ENCODE measurements at regions not wholly inside any gene's neighbourhood (a gene's known extent, or its start where the extent isn't known, plus 50 kb on each side); places are given as distances from the start of the nearest gene placed in this dataset.
A peak's percentile ranks its signal among the peaks of the same experiment; 100 is the strongest.

DNA sequence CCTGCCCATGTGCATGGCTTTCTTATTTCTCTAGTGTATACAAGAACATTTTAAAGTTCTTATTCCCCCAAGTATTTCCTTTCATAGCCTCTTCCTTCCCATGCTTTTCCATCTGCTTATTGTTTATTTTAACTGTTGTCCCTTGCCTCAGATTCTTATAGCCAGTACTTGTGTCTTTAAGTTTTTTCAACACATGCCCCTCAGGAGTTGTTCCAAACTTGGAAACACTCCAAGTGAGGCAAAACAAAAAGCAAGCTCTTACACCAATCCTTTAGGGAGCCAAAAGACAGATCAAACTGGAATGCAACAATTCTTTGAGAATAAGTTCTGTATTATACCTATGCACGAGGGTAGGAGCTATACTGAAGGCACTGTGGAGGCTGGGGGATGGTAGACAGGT lies 222.0 kb upstream of the STK26 start:
- Histone ChIP-seq H3K27me3 (peaks cover 0 to 3% (median 0%) of the 10 kb centered on the region in 3 donors), H3K4me1 (peaks cover 0 to 8% (median 2%) of the 10 kb centered on the region in 4 donors), H3K4me3 (no peak overlapping the region), H3K9me3 (no peaks in the 10 kb centered on the region), H3K36me3 (no peaks in the 10 kb centered on the region), H3K27ac (no peak overlapping the region)
- no peak for DNase-seq
- intact Hi-C loops (cut with DNase I; ENCODE audit: low total_unique reads), result no loop called here
- 23 to 52% (median 40%) methylated on average over 1 of the region's 1 CpG for WGBS, 5 donors
- no peak for TF ChIP-seq EP300 (IDR thresholded peaks at IDR 0.05)
- TF ChIP-seq, protein P1, sequence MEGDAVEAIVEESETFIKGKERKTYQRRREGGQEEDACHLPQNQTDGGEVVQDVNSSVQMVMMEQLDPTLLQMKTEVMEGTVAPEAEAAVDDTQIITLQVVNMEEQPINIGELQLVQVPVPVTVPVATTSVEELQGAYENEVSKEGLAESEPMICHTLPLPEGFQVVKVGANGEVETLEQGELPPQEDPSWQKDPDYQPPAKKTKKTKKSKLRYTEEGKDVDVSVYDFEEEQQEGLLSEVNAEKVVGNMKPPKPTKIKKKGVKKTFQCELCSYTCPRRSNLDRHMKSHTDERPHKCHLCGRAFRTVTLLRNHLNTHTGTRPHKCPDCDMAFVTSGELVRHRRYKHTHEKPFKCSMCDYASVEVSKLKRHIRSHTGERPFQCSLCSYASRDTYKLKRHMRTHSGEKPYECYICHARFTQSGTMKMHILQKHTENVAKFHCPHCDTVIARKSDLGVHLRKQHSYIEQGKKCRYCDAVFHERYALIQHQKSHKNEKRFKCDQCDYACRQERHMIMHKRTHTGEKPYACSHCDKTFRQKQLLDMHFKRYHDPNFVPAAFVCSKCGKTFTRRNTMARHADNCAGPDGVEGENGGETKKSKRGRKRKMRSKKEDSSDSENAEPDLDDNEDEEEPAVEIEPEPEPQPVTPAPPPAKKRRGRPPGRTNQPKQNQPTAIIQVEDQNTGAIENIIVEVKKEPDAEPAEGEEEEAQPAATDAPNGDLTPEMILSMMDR (IDR thresholded peaks at IDR 0.05), result no peak

DNA sequence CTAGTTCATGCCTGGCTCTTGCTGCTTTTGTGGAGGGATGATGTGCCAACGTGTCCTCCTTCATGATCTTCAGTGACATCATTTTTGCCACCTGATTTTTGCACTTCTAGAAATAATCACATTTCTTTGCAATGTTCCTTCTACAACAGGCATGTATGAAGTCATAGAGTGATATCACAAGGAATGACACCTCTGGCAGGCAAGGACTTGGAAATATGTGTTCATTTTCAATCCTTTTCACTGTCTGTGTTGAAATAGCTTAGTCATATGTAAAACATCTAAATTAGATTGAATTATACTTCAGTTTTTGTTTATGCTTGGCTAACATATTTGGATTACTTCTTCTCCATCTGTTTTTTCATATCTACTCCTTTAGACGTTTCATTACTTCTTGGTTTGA lies 221.2 kb upstream of the STK26 start:
- intact Hi-C loops (cut with DNase I; ENCODE audit: low total_unique reads), result no loop called here
- peaks cover 0 to 8% (median 2%) of the 10 kb centered on the region in 4 donors for H3K4me1 ChIP-seq
- TF ChIP-seq POLR2AphosphoS5 (IDR thresholded peaks at IDR 0.05) (no peak), POLR2A (IDR thresholded peaks at IDR 0.05) (no peak), EP300 (IDR thresholded peaks at IDR 0.05) (no peak)
- TF ChIP-seq, protein P1 (IDR thresholded peaks at IDR 0.05), result no peak
- peaks cover 0 to 3% (median 0%) of the 10 kb centered on the region in 3 donors for H3K27me3 ChIP-seq
- no peaks in the 10 kb centered on the region for H3K36me3 ChIP-seq
- WGBS, 5 donors, result 58 to 80% (median 70%) methylated on average over 2 of the region's 2 CpGs
- H3K9me3 ChIP-seq, result no peaks in the 10 kb centered on the region
- H3K4me3 ChIP-seq, result no peak overlapping the region
- DNase-seq, result no peak
- no peak overlapping the region for H3K27ac ChIP-seq

DNA sequence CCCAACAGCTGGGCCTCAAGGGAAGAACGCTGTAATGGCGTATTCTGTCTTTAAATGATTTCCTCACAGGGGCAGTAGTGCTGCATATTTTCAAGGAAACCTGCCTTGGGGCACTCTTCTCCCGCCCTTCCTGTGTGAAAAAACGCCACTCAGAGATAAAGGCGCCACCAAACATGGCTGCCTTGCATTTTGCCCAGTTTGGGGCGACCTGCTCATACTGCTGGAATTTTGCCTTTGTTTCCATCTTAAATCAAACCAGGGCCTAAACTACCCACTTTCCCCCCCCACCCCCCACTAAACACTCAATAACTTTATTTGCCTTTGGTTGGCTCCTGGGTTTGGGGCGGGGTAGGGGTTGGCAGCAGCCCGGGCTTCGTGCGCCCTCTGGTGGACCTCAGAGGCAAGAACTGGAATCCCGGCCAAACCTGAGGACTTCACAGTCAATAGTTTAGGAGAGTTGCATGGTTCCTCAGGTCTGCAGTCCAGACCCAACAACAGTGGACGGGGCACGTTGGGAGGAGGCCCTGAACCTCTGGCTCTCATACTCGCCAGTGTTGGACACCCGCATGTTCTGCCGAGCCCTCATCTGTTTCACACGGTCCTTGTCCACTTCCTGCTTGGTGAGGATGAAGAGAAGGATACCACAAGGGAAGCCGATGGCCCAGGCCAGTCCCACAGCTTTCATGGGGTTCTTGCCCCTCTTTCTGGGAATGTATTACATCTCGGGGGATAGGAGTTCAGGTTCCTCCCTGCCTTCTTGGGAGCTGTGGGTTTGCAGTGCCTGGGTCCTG lies 220.1 kb upstream of the STK26 start:
- 45 to 95% (median 87%) methylated on average over 15 to 19 of the region's 19 CpGs for WGBS, 5 donors
- Histone ChIP-seq H3K4me3 (peak overlapping the region in 2 of 4 donors; percentile 24 to 48), H3K36me3 (no peaks in the 10 kb centered on the region), H3K27ac (peak overlapping the region in 2 of 5 donors; percentile 25 to 47), H3K27me3 (peaks cover 0 to under 1% (median 0%) of the 10 kb centered on the region in 3 donors), H3K9me3 (no peaks in the 10 kb centered on the region), H3K4me1 (peaks cover 0 to 8% (median 2%) of the 10 kb centered on the region in 4 donors)
- TF ChIP-seq, protein P1 (IDR thresholded peaks at IDR 0.05), result peak in 3 of 7 experiments; percentile 62 to 74 (median 63)
- TF ChIP-seq POLR2AphosphoS5 (IDR thresholded peaks at IDR 0.05), result no peak
- intact Hi-C loops (cut with DNase I; ENCODE audit: low total_unique reads), result no loop called here
- DNase-seq, result peak; percentile 78 to 95

DNA sequence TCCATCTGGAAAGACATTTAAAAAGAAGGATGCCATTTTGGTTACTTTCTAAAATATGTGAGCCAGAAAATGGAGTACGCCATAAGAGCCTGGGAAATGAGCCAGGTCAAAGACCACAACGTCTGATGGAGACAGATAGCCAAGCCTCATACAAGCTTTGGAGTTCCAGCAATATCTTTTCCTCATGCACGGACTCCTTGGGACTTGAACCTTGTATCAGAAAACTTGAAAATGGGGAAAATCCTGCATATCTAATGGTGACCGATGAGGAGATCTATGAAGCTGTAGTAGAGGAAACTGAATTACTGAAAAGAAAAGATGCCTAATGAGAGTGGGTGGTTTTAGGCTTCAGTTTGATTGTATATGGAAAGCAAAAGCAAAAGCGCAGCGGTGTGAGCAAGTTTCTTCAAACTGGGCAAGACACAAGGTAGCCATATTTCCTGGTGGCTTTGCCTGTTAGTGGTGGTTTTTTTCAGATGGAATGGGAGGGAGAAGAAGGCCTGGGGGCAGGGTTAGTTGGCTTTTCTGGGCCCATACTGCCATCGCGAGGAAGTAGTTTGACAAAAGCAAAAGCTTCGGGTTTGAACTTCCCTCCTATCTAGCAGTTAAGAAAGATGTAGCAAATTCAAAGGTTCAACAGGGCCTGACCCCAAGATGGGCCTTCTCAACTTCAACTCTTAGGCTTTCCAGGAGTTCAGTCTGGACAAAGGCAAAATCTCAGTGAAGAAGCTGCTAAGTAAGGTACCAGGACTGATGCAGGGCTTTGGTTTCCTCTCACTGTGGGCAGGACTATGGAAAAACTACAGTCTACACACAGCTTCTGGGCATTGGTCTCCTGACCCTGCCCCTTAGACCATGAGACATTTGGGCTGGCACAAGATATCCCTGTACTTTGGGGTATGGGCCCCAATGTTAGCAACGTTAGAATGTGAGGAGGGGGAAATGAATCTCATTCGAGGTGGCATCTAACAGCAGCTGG lies 210.0 kb upstream of the STK26 start:
- WGBS, 5 donors, result 45 to 76% (median 65%) methylated on average over 11 of the region's 11 CpGs
- TF ChIP-seq POLR2AphosphoS5 (IDR thresholded peaks at IDR 0.05) (peak in 2 of 3 donors; percentile 65 to 66), EP300 (IDR thresholded peaks at IDR 0.05) (no peak), POLR2A (IDR thresholded peaks at IDR 0.05) (no peak)
- TF ChIP-seq, protein P1 (IDR thresholded peaks at IDR 0.05), result peak in 3 of 7 experiments; percentile 5 to 49 (median 48)
- Histone ChIP-seq H3K4me3 (peak overlapping the region in 3 of 4 donors; percentile 13 to 41 (median 39)), H3K36me3 (no peaks in the 10 kb centered on the region), H3K27ac (peak overlapping the region; percentile 20 to 76 (median 46)), H3K4me1 (peaks cover 0 to 5% (median 2%) of the 10 kb centered on the region in 4 donors), H3K27me3 (no peaks in the 10 kb centered on the region), H3K9me3 (no peaks in the 10 kb centered on the region)
- peak; percentile 76 to 94 for DNase-seq
- intact Hi-C loops (cut with DNase I; ENCODE audit: low total_unique reads), result no loop called here
